ENCODE measurements at regions not wholly inside any gene's neighbourhood (a gene's known extent, or its start where the extent isn't known, plus 50 kb on each side); places are given as distances from the start of the nearest gene placed in this dataset.
"Not testable (repeated sequence)": the region's sequence is repeated elsewhere in the genome, so short reads cannot be mapped to it uniquely, and the experiment has no call there.

DNA sequence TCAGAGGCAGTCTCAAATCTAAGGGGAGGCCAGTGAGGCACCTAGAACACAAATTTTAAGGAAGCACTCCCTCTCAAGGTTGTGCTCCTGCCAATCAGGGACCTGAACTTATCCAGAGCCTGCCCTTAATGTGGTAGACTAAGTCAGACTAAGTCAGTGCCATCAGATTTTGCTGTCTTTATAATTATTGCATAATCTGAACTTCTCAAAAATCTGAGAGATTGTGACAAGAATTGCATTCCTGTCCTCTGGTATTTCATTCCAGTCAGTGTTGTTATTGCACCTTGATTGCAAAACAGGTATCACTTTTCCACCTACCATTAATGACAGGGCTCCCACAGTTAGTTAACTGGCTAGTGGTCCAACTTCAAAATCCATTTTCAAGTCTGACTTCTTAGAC is 197.1 kb upstream of the HCN1 start:
- H3K27me3 Mint-ChIP-seq (ENCODE audit: unreplicated experiment) = no peaks in the 10 kb centered on the region
- no peak for DNase-seq (ENCODE audit: extremely low spot score, unreplicated experiment)
- no peaks in the 10 kb centered on the region for H3K36me3 Mint-ChIP-seq (ENCODE audit: unreplicated experiment)
- no peak overlapping the region for H3K27ac Mint-ChIP-seq (ENCODE audit: unreplicated experiment)
- TF ChIP-seq, protein P1, sequence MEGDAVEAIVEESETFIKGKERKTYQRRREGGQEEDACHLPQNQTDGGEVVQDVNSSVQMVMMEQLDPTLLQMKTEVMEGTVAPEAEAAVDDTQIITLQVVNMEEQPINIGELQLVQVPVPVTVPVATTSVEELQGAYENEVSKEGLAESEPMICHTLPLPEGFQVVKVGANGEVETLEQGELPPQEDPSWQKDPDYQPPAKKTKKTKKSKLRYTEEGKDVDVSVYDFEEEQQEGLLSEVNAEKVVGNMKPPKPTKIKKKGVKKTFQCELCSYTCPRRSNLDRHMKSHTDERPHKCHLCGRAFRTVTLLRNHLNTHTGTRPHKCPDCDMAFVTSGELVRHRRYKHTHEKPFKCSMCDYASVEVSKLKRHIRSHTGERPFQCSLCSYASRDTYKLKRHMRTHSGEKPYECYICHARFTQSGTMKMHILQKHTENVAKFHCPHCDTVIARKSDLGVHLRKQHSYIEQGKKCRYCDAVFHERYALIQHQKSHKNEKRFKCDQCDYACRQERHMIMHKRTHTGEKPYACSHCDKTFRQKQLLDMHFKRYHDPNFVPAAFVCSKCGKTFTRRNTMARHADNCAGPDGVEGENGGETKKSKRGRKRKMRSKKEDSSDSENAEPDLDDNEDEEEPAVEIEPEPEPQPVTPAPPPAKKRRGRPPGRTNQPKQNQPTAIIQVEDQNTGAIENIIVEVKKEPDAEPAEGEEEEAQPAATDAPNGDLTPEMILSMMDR (IDR thresholded peaks at IDR 0.05) = no peak
- H3K4me3 Mint-ChIP-seq (ENCODE audit: unreplicated experiment) = no peak overlapping the region
- H3K4me1 Mint-ChIP-seq (ENCODE audit: unreplicated experiment) = no peaks in the 10 kb centered on the region
- H3K9me3 Mint-ChIP-seq (ENCODE audit: unreplicated experiment) = peaks cover 39% of the 10 kb centered on the region

GRCh38 chr5:45890441-45891080 is 194.4 kb upstream of the HCN1 start:
- not testable (repeated sequence) for H3K27ac Mint-ChIP-seq (ENCODE audit: unreplicated experiment); H3K4me3 Mint-ChIP-seq (ENCODE audit: unreplicated experiment); H3K36me3 Mint-ChIP-seq (ENCODE audit: unreplicated experiment); DNase-seq (ENCODE audit: extremely low spot score, unreplicated experiment); H3K27me3 Mint-ChIP-seq (ENCODE audit: unreplicated experiment); H3K4me1 Mint-ChIP-seq (ENCODE audit: unreplicated experiment)
- H3K9me3 Mint-ChIP-seq (ENCODE audit: unreplicated experiment) = peaks cover 46% of the 10 kb centered on the region

DNA sequence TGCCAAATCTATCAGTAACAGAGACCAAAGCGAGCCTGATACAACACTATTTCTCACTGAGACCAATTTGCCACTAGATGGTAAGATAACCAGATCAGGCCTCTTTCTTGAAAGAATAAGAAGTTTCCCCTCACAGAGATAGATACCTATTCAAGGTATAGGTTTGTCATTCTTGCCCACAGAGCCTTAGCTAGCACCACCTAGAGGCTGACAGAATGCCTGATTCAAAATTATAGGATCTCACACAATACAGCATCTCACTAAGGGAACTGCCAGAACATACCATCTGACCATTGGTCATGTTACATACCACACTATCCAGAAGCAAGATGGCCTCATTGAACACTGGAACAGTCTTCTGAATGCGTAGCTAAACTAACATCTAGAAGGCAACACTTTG is 166.6 kb upstream of the HCN1 start:
- Mint-ChIP-seq H3K27me3 (ENCODE audit: unreplicated experiment) (no peaks in the 10 kb centered on the region), H3K4me1 (ENCODE audit: unreplicated experiment) (no peaks in the 10 kb centered on the region), H3K36me3 (ENCODE audit: unreplicated experiment) (no peaks in the 10 kb centered on the region), H3K9me3 (ENCODE audit: unreplicated experiment) (peaks cover 58% of the 10 kb centered on the region), H3K4me3 (ENCODE audit: unreplicated experiment) (no peak overlapping the region), H3K27ac (ENCODE audit: unreplicated experiment) (no peak overlapping the region)
- TF ChIP-seq, protein P1 (IDR thresholded peaks at IDR 0.05) = no peak
- no peak for DNase-seq (ENCODE audit: extremely low spot score, unreplicated experiment)

DNA sequence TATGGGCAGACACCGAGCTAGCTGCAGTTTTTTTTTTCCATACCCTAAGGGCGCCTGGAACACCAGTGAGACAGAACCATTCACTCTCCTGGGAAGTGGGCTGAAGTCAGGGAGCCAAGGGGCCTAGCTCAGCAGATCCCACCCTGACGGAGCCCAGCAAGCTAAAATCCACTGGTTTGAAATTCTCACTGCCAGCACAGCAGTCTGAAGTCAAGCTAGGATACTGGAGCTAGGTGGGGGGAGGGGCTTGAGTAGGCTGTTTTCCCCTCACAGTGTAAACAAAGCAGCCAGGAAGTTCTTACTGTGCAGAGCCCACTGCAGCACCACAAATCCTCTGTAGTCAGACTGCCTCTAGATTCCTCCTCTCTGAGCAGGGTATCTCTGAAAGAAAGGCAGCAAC is 151.7 kb upstream of the HCN1 start:
- DNase-seq (ENCODE audit: extremely low spot score, unreplicated experiment) = no peak
- Mint-ChIP-seq H3K36me3 (ENCODE audit: unreplicated experiment) (no peaks in the 10 kb centered on the region), H3K4me3 (ENCODE audit: unreplicated experiment) (no peak overlapping the region), H3K27me3 (ENCODE audit: unreplicated experiment) (no peaks in the 10 kb centered on the region), H3K4me1 (ENCODE audit: unreplicated experiment) (no peaks in the 10 kb centered on the region), H3K27ac (ENCODE audit: unreplicated experiment) (no peak overlapping the region), H3K9me3 (ENCODE audit: unreplicated experiment) (peaks cover 48% of the 10 kb centered on the region)
- TF ChIP-seq, protein P1 (IDR thresholded peaks at IDR 0.05) = no peak

GRCh38 chr5:45826055-45826454 is 129.9 kb upstream of the HCN1 start:
- no peak for DNase-seq (ENCODE audit: extremely low spot score, unreplicated experiment)
- Mint-ChIP-seq H3K36me3 (ENCODE audit: unreplicated experiment) (no peaks in the 10 kb centered on the region), H3K9me3 (ENCODE audit: unreplicated experiment) (peaks cover 50% of the 10 kb centered on the region), H3K4me3 (ENCODE audit: unreplicated experiment) (no peak overlapping the region), H3K27ac (ENCODE audit: unreplicated experiment) (no peak overlapping the region), H3K4me1 (ENCODE audit: unreplicated experiment) (no peaks in the 10 kb centered on the region), H3K27me3 (ENCODE audit: unreplicated experiment) (no peaks in the 10 kb centered on the region)
- TF ChIP-seq, protein P1 (IDR thresholded peaks at IDR 0.05) = no peak

- H3K36me3 Mint-ChIP-seq (ENCODE audit: unreplicated experiment) = no peaks in the 10 kb centered on the region
- H3K27ac Mint-ChIP-seq (ENCODE audit: unreplicated experiment) = no peak overlapping the region
- no peaks in the 10 kb centered on the region for H3K4me1 Mint-ChIP-seq (ENCODE audit: unreplicated experiment)
- peaks cover 49% of the 10 kb centered on the region for H3K9me3 Mint-ChIP-seq (ENCODE audit: unreplicated experiment)
- H3K27me3 Mint-ChIP-seq (ENCODE audit: unreplicated experiment) = no peaks in the 10 kb centered on the region
- no peak overlapping the region for H3K4me3 Mint-ChIP-seq (ENCODE audit: unreplicated experiment)
- TF ChIP-seq, protein P1 (IDR thresholded peaks at IDR 0.05) = no peak
- DNase-seq (ENCODE audit: extremely low spot score, unreplicated experiment) = no peak
These were observed 104.2 kb upstream of the HCN1 start for GRCh38 chr5:45800331-45800730.

Data from osteocyte (in vitro differentiated cells).